ENCODE measurements at regions not wholly inside any gene's neighbourhood (a gene's known extent, or its start where the extent isn't known, plus 50 kb on each side); places are given as distances from the start of the nearest gene placed in this dataset.

GRCh38 chr4:83781434-83781833 lies 245.5 kb downstream of the GPAT3 start:
- TF ChIP-seq, protein P1, sequence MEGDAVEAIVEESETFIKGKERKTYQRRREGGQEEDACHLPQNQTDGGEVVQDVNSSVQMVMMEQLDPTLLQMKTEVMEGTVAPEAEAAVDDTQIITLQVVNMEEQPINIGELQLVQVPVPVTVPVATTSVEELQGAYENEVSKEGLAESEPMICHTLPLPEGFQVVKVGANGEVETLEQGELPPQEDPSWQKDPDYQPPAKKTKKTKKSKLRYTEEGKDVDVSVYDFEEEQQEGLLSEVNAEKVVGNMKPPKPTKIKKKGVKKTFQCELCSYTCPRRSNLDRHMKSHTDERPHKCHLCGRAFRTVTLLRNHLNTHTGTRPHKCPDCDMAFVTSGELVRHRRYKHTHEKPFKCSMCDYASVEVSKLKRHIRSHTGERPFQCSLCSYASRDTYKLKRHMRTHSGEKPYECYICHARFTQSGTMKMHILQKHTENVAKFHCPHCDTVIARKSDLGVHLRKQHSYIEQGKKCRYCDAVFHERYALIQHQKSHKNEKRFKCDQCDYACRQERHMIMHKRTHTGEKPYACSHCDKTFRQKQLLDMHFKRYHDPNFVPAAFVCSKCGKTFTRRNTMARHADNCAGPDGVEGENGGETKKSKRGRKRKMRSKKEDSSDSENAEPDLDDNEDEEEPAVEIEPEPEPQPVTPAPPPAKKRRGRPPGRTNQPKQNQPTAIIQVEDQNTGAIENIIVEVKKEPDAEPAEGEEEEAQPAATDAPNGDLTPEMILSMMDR (conservative IDR thresholded peaks at IDR 0.05; ENCODE audit: low read depth, low read length) = no peak
- TF ChIP-seq EZH2 (IDR thresholded peaks at IDR 0.05; ENCODE audit: borderline replicate concordance, low read depth, low read length, poor library complexity, severe bottlenecking) = no peak
